Ascending aorta (tissue), 2 donors: ENCODE measurements at regions not wholly inside any gene's neighbourhood (a gene's known extent, or its start where the extent isn't known, plus 50 kb on each side); places are given as distances from the start of the nearest gene placed in this dataset.

Experiments
- DNase-seq, 2 donors: peaks; one replicate each; pipeline ENCODE4 v3.0.0-alpha.2; 2019; ENCODE audit warnings: low spot score in 2 of 2
- H3K27ac ChIP-seq, 2 donors: fragments of 200-600 bp; sonication (generic); one replicate each; pipeline ENCODE4 v1.5.1; 2016 to 2017; ENCODE audit warnings: mild to moderate bottlenecking in 1 of 2
- H3K27me3 ChIP-seq: fragments of 200-600 bp; sonication (generic); one replicate; pipeline ENCODE4 v1.5.1; 2017
- H3K36me3 ChIP-seq, 2 donors: fragments of 200-600 bp; sonication (generic); one replicate each; pipeline ENCODE4 v1.5.1; 2016
- H3K4me1 ChIP-seq, 2 donors: fragments of 200-600 bp; sonication (generic); one replicate each; pipeline ENCODE4 v1.5.1; 2016 to 2017; ENCODE audit warnings: mild to moderate bottlenecking in 1 of 2
- H3K4me3 ChIP-seq, 2 donors: fragments of 200-600 bp; sonication (generic); one replicate each; pipeline ENCODE4 v1.5.1; 2016 to 2017; ENCODE audit warnings: mild to moderate bottlenecking in 1 of 2
- H3K9me3 ChIP-seq, 2 donors: fragments of 200-600 bp; sonication (generic); one replicate each; pipeline ENCODE4 v1.5.1; 2016
- intact Hi-C: fragments of 100-400 bp; cut with DNase I; formaldehyde crosslinking; loops from one replicate; pipeline ENCODE4 v1.15.1; 2023
- TF ChIP-seq, protein P1 (sequence below), 3 experiments: fragments of 200-600 bp in 2 of 3; fragments of 450-650 bp in 1 of 3; sonication (generic) in 2 of 3; IDR thresholded peaks; one replicate each; pipeline ENCODE4 v1.5.1; 2016 to 2019; ENCODE audit warnings: antibody characterized with exemption in 3 of 3, mild to moderate bottlenecking in 1 of 3, moderate library complexity in 1 of 3

DNA sequence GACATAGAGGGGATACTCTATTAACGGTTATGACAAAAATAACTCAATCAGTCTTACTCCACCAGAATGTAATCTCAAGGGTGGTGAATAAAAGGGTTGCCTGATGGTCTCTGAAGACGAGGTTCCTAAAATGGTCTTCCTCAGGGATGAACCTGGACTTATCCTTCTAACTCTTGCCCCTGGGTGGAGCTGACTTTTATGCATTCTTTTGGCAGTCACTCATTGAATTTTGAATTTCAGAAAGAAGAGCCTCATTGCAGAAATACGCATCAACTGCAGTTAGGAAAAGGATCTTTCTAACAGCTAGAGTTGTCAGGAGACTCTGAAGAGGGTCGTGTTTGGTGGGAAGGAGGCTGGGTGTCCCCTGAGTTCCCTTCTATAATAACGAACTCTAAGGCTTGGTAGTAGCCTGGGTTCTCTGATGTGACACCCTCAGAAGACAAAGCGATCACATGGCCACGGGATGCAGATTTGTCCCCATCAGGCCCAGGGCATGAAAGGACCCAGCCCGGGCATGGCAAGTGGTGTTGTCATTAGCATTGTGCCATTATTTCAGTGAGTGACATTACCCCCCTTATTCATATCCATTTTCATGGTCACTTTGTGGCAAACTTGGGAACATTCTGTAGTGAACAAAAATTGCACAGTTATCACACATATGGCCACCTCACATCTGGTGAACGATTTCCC is 58.6 kb upstream of the JCAD start:
- DNase-seq, result no peak
- peaks cover 0 to 8% of the 10 kb centered on the region in 2 donors for H3K4me1 ChIP-seq
- no peak overlapping the region for H3K4me3 ChIP-seq
- TF ChIP-seq, protein P1, sequence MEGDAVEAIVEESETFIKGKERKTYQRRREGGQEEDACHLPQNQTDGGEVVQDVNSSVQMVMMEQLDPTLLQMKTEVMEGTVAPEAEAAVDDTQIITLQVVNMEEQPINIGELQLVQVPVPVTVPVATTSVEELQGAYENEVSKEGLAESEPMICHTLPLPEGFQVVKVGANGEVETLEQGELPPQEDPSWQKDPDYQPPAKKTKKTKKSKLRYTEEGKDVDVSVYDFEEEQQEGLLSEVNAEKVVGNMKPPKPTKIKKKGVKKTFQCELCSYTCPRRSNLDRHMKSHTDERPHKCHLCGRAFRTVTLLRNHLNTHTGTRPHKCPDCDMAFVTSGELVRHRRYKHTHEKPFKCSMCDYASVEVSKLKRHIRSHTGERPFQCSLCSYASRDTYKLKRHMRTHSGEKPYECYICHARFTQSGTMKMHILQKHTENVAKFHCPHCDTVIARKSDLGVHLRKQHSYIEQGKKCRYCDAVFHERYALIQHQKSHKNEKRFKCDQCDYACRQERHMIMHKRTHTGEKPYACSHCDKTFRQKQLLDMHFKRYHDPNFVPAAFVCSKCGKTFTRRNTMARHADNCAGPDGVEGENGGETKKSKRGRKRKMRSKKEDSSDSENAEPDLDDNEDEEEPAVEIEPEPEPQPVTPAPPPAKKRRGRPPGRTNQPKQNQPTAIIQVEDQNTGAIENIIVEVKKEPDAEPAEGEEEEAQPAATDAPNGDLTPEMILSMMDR (IDR thresholded peaks at IDR 0.05), result no peak
- H3K27me3 ChIP-seq, result no peaks in the 10 kb centered on the region
- H3K9me3 ChIP-seq, result no peaks in the 10 kb centered on the region
- no peaks in the 10 kb centered on the region for H3K36me3 ChIP-seq
- intact Hi-C loops, result no loop called here
- H3K27ac ChIP-seq, result no peak overlapping the region

DNA sequence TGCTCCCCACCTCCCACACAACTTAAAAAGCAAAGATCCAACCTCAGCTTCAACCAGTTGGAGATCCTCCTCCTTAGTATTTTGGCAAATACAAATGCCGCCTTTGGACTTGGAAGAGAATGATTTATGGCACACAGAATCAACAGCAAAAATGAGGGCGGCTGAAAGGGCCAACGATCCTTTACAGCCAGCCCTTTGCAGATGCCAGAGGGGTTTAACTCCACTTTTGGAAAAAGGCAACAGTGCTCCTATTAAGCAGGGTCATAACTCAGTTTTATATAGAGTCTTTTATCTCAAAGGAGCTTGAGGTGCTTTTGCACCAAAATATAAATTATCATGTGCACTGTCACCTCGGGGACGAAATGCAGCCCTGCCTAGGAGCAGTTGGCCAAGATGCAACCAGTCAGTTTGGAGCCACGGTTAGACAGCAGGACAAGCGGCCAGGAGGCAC is 56.7 kb upstream of the JCAD start:
- DNase-seq, result no peak
- Histone ChIP-seq H3K36me3 (no peaks in the 10 kb centered on the region), H3K9me3 (no peaks in the 10 kb centered on the region), H3K27me3 (no peaks in the 10 kb centered on the region), H3K4me3 (peak overlapping the region in 1 of 2 donors; percentile 45), H3K4me1 (peaks cover 0 to 8% of the 10 kb centered on the region in 2 donors), H3K27ac (no peak overlapping the region)
- intact Hi-C loops, result no loop called here
- TF ChIP-seq, protein P1 (IDR thresholded peaks at IDR 0.05), result no peak

DNA sequence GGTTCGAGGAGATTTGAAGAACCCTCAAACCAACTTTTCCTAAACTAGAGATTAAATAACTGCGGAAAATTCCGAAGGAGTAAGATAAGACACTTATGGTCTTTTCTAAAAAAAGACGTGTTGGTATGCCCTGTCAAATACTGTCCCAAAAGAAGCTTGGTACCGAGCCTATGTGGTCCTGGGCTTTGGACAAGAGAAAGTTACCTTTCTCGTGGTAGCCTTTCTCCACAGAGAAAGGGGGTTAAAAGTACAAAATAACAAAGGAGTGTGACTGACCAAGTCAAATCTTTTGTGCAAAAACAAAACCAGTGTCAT is 56.2 kb upstream of the JCAD start:
- Histone ChIP-seq H3K27ac (no peak overlapping the region), H3K4me3 (peak overlapping the region; percentile 7 to 45)

DNA sequence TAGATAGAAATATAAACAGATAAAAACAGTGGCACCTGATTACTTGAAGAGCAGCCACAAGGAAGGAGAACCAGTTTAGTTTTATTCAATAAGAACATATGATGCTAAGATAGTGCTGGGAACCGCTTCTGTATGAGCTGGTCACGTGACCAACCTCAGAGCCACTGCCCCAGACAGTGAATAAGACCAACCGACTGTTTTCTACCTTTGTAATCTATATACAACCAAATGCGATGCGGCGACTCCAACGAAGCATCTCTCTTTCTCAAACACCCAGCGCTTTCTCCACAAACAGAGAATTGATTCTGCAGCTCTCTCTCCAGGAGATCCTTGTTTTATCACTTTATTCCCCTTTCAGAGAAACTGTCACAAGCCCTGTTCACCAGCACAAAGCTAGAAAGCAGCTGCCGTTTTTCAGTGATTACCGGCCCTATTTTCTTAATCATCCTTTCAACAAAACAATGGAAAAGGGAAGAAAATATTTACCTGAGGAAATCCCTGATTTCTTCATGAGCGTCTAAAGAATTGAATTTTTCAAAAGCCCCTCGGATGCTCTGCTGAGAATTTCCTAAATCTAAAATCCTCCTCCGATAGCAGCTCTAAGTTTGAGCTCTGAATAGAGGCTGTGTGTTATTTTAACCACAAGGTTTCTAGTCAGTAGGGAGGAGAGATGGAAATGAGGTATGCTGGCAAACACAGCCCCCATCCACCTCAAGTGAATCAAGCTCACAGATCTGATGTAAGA is 55.7 kb upstream of the JCAD start:
- Histone ChIP-seq H3K27ac (no peak overlapping the region), H3K9me3 (no peaks in the 10 kb centered on the region)

More for the DNA sequence above, 56.2 kb upstream of the JCAD start:
- no peak for DNase-seq
- Histone ChIP-seq H3K9me3 (no peaks in the 10 kb centered on the region), H3K36me3 (no peaks in the 10 kb centered on the region), H3K4me1 (peaks cover 0 to 8% of the 10 kb centered on the region in 2 donors), H3K27me3 (no peaks in the 10 kb centered on the region)
- TF ChIP-seq, protein P1 (IDR thresholded peaks at IDR 0.05), result no peak
- intact Hi-C loops, result no loop called here

DNA sequence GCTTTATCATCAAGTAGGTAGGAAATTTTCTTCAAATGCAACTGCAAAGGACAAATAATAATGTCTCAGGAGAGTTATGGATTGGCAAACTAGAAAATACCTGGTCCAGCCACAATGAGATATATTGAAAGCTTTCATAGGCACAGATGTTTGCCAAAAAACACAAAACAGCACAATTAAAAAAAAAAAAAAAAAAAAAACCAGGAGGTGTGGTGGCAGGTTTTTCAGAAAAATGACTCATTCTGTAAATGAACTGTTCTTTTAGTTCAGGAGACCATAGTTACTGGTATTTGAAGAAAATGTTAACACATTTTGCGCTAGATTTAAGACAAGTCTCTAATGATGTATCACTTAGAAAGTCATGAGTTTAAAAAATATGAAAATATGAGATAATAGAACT is 55.0 kb upstream of the JCAD start:
- Histone ChIP-seq H3K9me3 (no peaks in the 10 kb centered on the region), H3K4me1 (peaks cover 0 to 8% of the 10 kb centered on the region in 2 donors), H3K4me3 (no peak overlapping the region), H3K27me3 (no peaks in the 10 kb centered on the region), H3K36me3 (no peaks in the 10 kb centered on the region), H3K27ac (no peak overlapping the region)
- DNase-seq, result no peak
- intact Hi-C loops, result no loop called here
- TF ChIP-seq, protein P1 (IDR thresholded peaks at IDR 0.05), result no peak

More for the DNA sequence above, 55.7 kb upstream of the JCAD start:
- no peak for DNase-seq
- intact Hi-C loops, result no loop called here
- Histone ChIP-seq H3K27me3 (no peaks in the 10 kb centered on the region), H3K4me3 (peak overlapping the region; percentile 7 to 45), H3K4me1 (peaks cover 0 to 8% of the 10 kb centered on the region in 2 donors), H3K36me3 (no peaks in the 10 kb centered on the region)
- TF ChIP-seq, protein P1 (IDR thresholded peaks at IDR 0.05), result no peak
